ENCODE measurements at regions not wholly inside any gene's neighbourhood (a gene's known extent, or its start where the extent isn't known, plus 50 kb on each side); places are given as distances from the start of the nearest gene placed in this dataset.

DNA sequence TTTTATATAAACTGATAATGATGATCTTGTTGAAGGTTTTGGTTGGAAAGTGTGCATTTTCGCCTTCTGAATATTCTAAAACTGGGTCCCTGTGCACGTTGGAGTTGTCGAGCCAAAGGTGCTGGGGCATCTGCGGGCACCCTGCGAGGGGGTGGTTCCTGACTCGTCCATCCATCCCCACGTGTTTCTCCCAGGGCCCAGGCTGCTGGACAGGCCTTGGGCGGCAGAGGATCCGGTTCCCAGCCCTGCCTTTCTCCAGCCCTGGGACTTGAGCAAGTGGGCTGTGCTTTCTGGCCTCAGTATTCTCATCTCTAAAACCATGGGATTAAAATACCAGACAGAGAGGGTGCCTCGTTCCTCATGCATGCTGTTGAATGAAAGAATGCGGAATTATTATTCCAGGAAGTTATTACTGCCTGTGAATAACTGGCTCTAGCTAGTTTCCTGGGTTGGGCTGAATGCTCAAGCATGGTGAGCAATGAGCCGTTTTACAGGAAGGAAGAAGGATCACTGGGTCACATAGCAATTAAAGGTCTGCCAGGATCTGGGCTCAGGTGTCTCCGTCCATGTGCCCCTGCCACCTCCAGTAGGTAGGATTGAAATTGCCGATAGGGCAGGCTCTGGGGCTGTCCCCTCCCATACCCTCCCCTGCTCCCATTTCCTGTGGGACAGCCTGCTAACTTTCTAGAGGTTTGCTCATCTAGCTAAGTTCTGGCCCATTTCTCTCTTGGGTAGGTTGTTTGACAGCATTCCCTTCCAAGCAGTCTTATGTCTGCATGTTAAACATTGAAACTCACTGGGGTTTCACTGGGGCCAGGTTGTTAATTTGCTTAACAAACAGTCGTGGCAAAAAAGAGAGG is 77.2 kb upstream of the HS6ST1 start:
- Histone ChIP-seq H3K36me3 (no peaks in the 10 kb centered on the region), H3K27ac (no peak overlapping the region), H3K4me1 (no peaks in the 10 kb centered on the region), H3K9me3 (no peaks in the 10 kb centered on the region), H3K4me3 (no peak overlapping the region), H3K27me3 (no peaks in the 10 kb centered on the region)
- DNase-seq, result peak in 1 of 3 donors; percentile 35
- no peak for TF ChIP-seq POLR2A (IDR thresholded peaks at IDR 0.05)
- no peak for TF ChIP-seq CTCF (IDR thresholded peaks at IDR 0.05)

DNA sequence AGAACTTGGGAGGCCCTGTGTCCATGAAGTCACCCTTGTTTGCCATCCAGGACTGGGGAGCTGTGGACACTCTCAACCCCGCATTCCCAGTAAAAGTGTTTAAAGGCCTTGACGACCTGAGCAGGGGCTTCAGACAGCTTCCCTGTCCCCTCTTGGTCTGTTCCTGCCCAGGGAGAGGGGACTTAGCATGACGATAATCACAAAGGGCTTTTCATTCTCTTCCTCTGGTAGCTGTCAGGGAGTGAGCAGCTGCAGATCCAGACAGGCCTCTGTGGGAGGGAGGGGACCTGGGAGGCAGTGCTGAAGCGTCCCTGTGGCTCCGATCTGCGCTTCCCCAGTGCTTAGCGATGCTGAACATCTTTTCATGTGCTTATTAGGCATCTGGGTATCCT is 77.8 kb upstream of the HS6ST1 start:
- no peaks in the 10 kb centered on the region for H3K9me3 ChIP-seq
- TF ChIP-seq POLR2A (IDR thresholded peaks at IDR 0.05) (no peak), CTCF (IDR thresholded peaks at IDR 0.05) (no peak)
- no peaks in the 10 kb centered on the region for H3K4me1 ChIP-seq
- H3K4me3 ChIP-seq, result no peak overlapping the region
- DNase-seq, result no peak
- no peak overlapping the region for H3K27ac ChIP-seq
- no peaks in the 10 kb centered on the region for H3K36me3 ChIP-seq
- no peaks in the 10 kb centered on the region for H3K27me3 ChIP-seq

DNA sequence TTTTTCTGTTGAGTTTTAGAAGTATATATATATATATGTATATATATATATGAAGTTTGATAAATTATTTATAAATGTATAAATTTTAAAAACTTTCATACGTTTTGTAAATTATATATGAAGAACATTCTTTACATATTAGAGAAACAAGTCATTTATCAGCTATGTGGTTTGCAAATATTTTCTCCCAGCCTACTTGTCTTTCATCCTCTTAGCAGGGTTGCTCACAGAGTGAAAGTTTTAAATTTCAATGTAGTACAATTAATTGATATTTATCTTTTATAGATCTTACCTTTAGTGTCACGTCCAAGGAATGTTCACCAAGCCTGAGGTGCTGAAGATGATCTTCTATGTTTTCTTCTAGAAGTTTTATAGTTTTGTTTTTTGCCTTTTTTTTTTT is 78.3 kb upstream of the HS6ST1 start:
- TF ChIP-seq POLR2A (IDR thresholded peaks at IDR 0.05), result no peak
- no peaks in the 10 kb centered on the region for H3K9me3 ChIP-seq
- H3K4me3 ChIP-seq, result no peak overlapping the region
- DNase-seq, result no peak
- no peak overlapping the region for H3K27ac ChIP-seq
- no peaks in the 10 kb centered on the region for H3K27me3 ChIP-seq
- H3K36me3 ChIP-seq, result no peaks in the 10 kb centered on the region
- H3K4me1 ChIP-seq, result no peaks in the 10 kb centered on the region

DNA sequence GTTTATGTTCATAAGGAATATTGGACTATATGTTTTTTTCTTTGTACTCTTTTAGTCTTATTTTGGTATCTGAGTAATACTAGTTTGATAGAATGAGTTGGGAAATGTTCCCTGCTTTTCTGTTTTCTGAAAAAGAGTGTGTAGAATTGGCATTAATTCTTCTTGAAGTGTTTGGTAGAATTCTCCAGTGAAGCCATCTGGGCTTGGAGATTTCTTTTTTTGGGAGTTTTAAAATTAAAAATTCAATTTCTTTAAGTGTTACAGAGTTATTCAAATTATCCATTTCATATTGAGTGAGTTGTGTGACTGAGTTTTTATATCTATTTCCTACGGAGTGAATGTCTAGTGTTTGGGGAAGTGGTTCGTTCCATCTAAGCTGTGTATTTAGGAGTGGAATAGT is 80.6 kb upstream of the HS6ST1 start:
- no peaks in the 10 kb centered on the region for H3K4me1 ChIP-seq
- H3K4me3 ChIP-seq, result no peak overlapping the region
- no peaks in the 10 kb centered on the region for H3K9me3 ChIP-seq
- no peak for DNase-seq
- no peak overlapping the region for H3K27ac ChIP-seq
- H3K27me3 ChIP-seq, result no peaks in the 10 kb centered on the region
- H3K36me3 ChIP-seq, result no peaks in the 10 kb centered on the region
- TF ChIP-seq CTCF (IDR thresholded peaks at IDR 0.05) (no peak), POLR2A (IDR thresholded peaks at IDR 0.05) (no peak)

DNA sequence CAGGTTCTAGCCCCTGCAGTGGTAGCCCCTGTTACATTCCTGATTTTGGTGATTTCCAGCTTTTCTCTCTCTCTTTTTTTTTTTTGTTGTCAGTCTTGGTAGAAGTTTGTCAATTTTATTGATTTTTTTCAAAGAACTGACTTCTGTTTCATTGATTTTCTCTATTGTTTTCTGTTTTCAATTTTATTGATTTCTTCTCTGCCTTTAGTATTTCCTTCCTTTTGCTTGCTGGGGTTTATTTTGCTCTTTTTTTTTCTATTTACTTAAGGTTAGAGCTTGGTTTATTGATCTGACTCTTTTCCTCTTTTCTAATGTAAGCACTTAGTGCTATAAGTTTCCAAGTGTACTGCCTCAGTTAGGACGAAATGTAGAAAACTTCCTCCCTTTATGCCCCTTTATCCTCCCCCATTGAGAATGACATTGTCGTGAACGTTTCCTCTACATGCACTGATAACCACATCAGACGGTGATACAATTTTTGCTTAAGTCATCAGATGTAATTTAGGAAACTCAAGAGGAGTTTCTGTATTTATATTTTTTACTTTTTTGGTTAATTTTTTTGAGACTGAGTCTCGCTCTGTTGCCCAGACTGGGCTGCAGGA is 81.1 kb upstream of the HS6ST1 start:
- Histone ChIP-seq H3K9me3 (no peaks in the 10 kb centered on the region), H3K4me1 (no peaks in the 10 kb centered on the region), H3K4me3 (no peak overlapping the region), H3K27me3 (no peaks in the 10 kb centered on the region), H3K27ac (no peak overlapping the region), H3K36me3 (no peaks in the 10 kb centered on the region)
- TF ChIP-seq CTCF (IDR thresholded peaks at IDR 0.05) (no peak), POLR2A (IDR thresholded peaks at IDR 0.05) (no peak)
- DNase-seq, result no peak

DNA sequence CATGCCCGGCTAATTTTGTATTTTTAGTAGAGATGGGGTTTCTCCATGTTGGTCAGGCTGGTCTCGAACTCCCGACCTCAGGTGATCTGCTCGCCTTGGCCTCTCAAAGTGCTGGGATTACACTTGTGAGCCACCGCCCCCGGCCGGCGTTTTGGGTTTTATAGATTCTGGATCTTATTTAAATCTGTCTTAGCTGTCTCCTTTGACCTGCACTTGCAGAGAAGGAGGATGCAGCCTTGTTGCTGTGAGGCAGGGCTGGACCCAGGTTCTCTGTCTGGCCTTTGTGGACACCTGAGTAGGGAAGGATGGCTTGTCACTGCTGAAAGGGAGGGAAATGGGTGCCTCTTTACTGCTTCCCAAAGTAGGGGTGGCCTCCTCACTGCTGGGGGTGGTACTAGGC is 83.0 kb upstream of the HS6ST1 start:
- Histone ChIP-seq H3K4me1 (no peaks in the 10 kb centered on the region), H3K4me3 (no peak overlapping the region), H3K27me3 (no peaks in the 10 kb centered on the region), H3K27ac (no peak overlapping the region), H3K9me3 (no peaks in the 10 kb centered on the region), H3K36me3 (no peaks in the 10 kb centered on the region)
- TF ChIP-seq POLR2A (IDR thresholded peaks at IDR 0.05), result no peak
- no peak for TF ChIP-seq CTCF (IDR thresholded peaks at IDR 0.05)
- DNase-seq, result no peak

Data from Peyer's patch (tissue), 4 donors.